ENCODE measurements at regions not wholly inside any gene's neighbourhood (a gene's known extent, or its start where the extent isn't known, plus 50 kb on each side); places are given as distances from the start of the nearest gene placed in this dataset.

- in situ Hi-C loops (cut with MboI; ENCODE audit: low sequenced_read_pairs), result no loop called here
- Histone ChIP-seq H2BK20ac (ENCODE audit: low read depth, low read length) (no peak overlapping the region), H2AFZ (replicated peaks; ENCODE audit: low read length, poor library complexity) (no peak overlapping the region), H3K9ac (ENCODE audit: low read depth, low read length) (no peak overlapping the region), H4K20me1 (ENCODE audit: insufficient read depth, low read length) (no peaks in the 10 kb centered on the region), H3K23ac (ENCODE audit: low read depth, low read length) (no peak overlapping the region), H4K5ac (ENCODE audit: low read depth, low read length) (no peak overlapping the region), H4K91ac (ENCODE audit: insufficient read depth, low read depth, low read length) (no peak overlapping the region), H3K56ac (ENCODE audit: extremely low read depth, insufficient read depth, low read length) (no peak overlapping the region), H3K36me3 (ENCODE audit: control insufficient read depth, insufficient read depth, low read length) (no peaks in the 10 kb centered on the region), H3K18ac (ENCODE audit: low read depth, low read length) (no peak overlapping the region), H2BK5ac (ENCODE audit: low read depth, low read length, poor library complexity, severe bottlenecking) (no peak overlapping the region), H3K27me3 (ENCODE audit: control insufficient read depth, insufficient read depth, low read length) (peaks cover 51% of the 10 kb centered on the region), H3K9me3 (ENCODE audit: control insufficient read depth, insufficient read depth, low read length) (no peaks in the 10 kb centered on the region), H3K14ac (replicated peaks; ENCODE audit: low read depth, low read length) (no peak overlapping the region), H2AK9ac (replicated peaks; ENCODE audit: low read depth, low read length, poor library complexity) (peak overlapping the region; percentile 72), H3K4me2 (ENCODE audit: low read depth, low read length) (no peak overlapping the region), H2BK15ac (ENCODE audit: low read depth, low read length) (no peak overlapping the region), H2AK5ac (ENCODE audit: low read depth, low read length) (no peak overlapping the region), H3K9me1 (ENCODE audit: insufficient read depth, low read length) (no peaks in the 10 kb centered on the region), H3K4me1 (ENCODE audit: control insufficient read depth, insufficient read depth, low read length) (no peaks in the 10 kb centered on the region), H3K79me1 (ENCODE audit: low read depth in 1 of 2, low read length in 2 of 2) (no peaks in the 10 kb centered on the region), H4K8ac (ENCODE audit: low read depth in 2 of 2, low read length in 2 of 2) (no peak overlapping the region), H3K27ac (ENCODE audit: insufficient read depth, low read length) (no peak overlapping the region), H3K4me3 (ENCODE audit: insufficient read depth, low read depth, low read length) (no peak overlapping the region), H2BK120ac (ENCODE audit: low read depth, low read length) (no peak overlapping the region), H3K4ac (ENCODE audit: low read depth, low read length) (no peak overlapping the region)
- 71% methylated on average over 4 of the region's 14 CpGs; no CpG with 5 or more reads in 1 of the 2 experiments for WGBS, 2 experiments (ENCODE audit: extremely low coverage in 2 of 2, insufficient read length in 1 of 2)
- CTCF ChIA-PET, result no interaction called here
- no peak for ATAC-seq (ENCODE audit: low read depth)
- DNase-seq, result no peak
- no TSS peak for BruUV-seq (replicated peaks)
- POLR2A ChIA-PET (ENCODE audit: unreplicated experiment), result no interaction called here
- dilution Hi-C loops (cut with HindIII; ENCODE audit: low sequenced_read_pairs, unreplicated experiment), result no loop called here
- TF ChIP-seq, protein P1, sequence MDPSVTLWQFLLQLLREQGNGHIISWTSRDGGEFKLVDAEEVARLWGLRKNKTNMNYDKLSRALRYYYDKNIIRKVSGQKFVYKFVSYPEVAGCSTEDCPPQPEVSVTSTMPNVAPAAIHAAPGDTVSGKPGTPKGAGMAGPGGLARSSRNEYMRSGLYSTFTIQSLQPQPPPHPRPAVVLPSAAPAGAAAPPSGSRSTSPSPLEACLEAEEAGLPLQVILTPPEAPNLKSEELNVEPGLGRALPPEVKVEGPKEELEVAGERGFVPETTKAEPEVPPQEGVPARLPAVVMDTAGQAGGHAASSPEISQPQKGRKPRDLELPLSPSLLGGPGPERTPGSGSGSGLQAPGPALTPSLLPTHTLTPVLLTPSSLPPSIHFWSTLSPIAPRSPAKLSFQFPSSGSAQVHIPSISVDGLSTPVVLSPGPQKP (IDR thresholded peaks at IDR 0.05; ENCODE audit: borderline replicate concordance, low read depth, low read length), result no peak
- TF ChIP-seq RFX5 (IDR thresholded peaks at IDR 0.05; ENCODE audit: low read depth, low read length) (no peak), NFE2L2 (IDR thresholded peaks at IDR 0.05; ENCODE audit: low read depth, low read length) (no peak), FOS (IDR thresholded peaks at IDR 0.05; ENCODE audit: low read depth, low read length) (no peak), CHD1 (IDR thresholded peaks at IDR 0.05; ENCODE audit: low read depth, low read length) (no peak), POLR2A (IDR thresholded peaks at IDR 0.05; ENCODE audit: low read depth, low read length) (no peak), SMC3 (IDR thresholded peaks at IDR 0.05; ENCODE audit: low read depth, low read length) (no peak), CEBPB (IDR thresholded peaks at IDR 0.05; ENCODE audit: low read depth, low read length) (no peak), RCOR1 (IDR thresholded peaks at IDR 0.05; ENCODE audit: insufficient replicate concordance, low read length) (no peak), RAD21 (IDR thresholded peaks at IDR 0.05; ENCODE audit: low read length) (no peak), MXI1 (IDR thresholded peaks at IDR 0.05; ENCODE audit: borderline replicate concordance, low read depth, low read length) (no peak), MAZ (IDR thresholded peaks at IDR 0.05; ENCODE audit: borderline replicate concordance, low read depth, low read length) (no peak), MAFK (IDR thresholded peaks at IDR 0.05; ENCODE audit: low read depth, low read length) (no peak), BHLHE40 (IDR thresholded peaks at IDR 0.05; ENCODE audit: low read depth, low read length) (no peak), CTCF (conservative IDR thresholded peaks at IDR 0.05; ENCODE audit: low read depth, low read length) (no peak)
- TF ChIP-seq, protein P2, sequence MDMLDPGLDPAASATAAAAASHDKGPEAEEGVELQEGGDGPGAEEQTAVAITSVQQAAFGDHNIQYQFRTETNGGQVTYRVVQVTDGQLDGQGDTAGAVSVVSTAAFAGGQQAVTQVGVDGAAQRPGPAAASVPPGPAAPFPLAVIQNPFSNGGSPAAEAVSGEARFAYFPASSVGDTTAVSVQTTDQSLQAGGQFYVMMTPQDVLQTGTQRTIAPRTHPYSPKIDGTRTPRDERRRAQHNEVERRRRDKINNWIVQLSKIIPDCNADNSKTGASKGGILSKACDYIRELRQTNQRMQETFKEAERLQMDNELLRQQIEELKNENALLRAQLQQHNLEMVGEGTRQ (IDR thresholded peaks at IDR 0.05; ENCODE audit: low read depth, low read length), result no peak
- intact Hi-C loops (cut with micrococcal nuclease), result no loop called here
Measured at GRCh38 chr7:43791-44540, 148.4 kb upstream of the FAM20C start.

All from IMR-90 (cell line).